Tibial nerve (tissue), 4 donors: ENCODE measurements at regions not wholly inside any gene's neighbourhood (a gene's known extent, or its start where the extent isn't known, plus 50 kb on each side); places are given as distances from the start of the nearest gene placed in this dataset.

ENCODE experiments used
- DNase-seq, 2 donors: peaks; one replicate each; pipeline ENCODE4 v3.0.0-alpha.2; 2019; ENCODE audit warnings: low spot score in 2 of 2
- H3K27ac ChIP-seq, 4 donors: fragments of 200-600 bp; sonication (generic) in 3 of 4; one replicate each; pipeline ENCODE4 v1.5.1; 2017 to 2019; ENCODE audit warnings: mild to moderate bottlenecking in 1 of 4
- H3K27me3 ChIP-seq, 2 donors: fragments of 200-600 bp; sonication (generic) in 1 of 2; one replicate each; pipeline versions ENCODE4 v1.5.1 to v1.6.0; 2017 to 2019
- H3K36me3 ChIP-seq, 3 donors: fragments of 200-600 bp; sonication (generic); one replicate each; pipeline ENCODE4 v1.5.1; 2018 to 2019
- H3K4me1 ChIP-seq, 4 donors: fragments of 200-600 bp; sonication (generic) in 3 of 4; one replicate each; pipeline ENCODE4 v1.5.1; 2017 to 2019
- H3K4me3 ChIP-seq, 4 donors: fragments of 200-600 bp; sonication (generic) in 3 of 4; one replicate each; pipeline ENCODE4 v1.5.1; 2017 to 2019; ENCODE audit warnings: mild to moderate bottlenecking in 1 of 4, moderate library complexity in 1 of 4
- H3K9me3 ChIP-seq, 4 donors: fragments of 200-600 bp; sonication (generic) in 3 of 4; one replicate each; pipeline ENCODE4 v1.5.1; 2017 to 2019
- CTCF ChIP-seq, 5 experiments: fragments of 200-600 bp in 3 of 5; fragments of 450-650 bp in 2 of 5; sonication (generic) in 3 of 5; IDR thresholded peaks; one replicate each; pipeline ENCODE4 v1.5.1; 2016 to 2019; ENCODE audit warnings: antibody characterized with exemption in 5 of 5, mild to moderate bottlenecking in 3 of 5, moderate library complexity in 2 of 5
- EP300 ChIP-seq, 2 donors: sonication (generic); formaldehyde crosslinking; IDR thresholded peaks; one replicate each; pipeline ENCODE4 v1.6.1; 2017; ENCODE audit warnings: antibody characterized with exemption in 2 of 2, mild to moderate bottlenecking in 1 of 2
- POLR2A ChIP-seq, 2 donors: fragments of 450-650 bp; IDR thresholded peaks; one replicate each; pipeline ENCODE4 v1.6.1; 2017; ENCODE audit warnings: antibody characterized with exemption in 2 of 2, mild to moderate bottlenecking in 2 of 2, moderate library complexity in 2 of 2
- WGBS, 2 donors: methylation state at CpG; one replicate each; pipeline ENCODE4 v1.1.5; 2018; 5-methylcytosine and 5-hydroxymethylcytosine counted together

- Histone ChIP-seq H3K9me3 (no peaks in the 10 kb centered on the region), H3K27me3 (no peaks in the 10 kb centered on the region), H3K4me3 (no peak overlapping the region), H3K4me1 (no peaks in the 10 kb centered on the region), H3K27ac (no peak overlapping the region), H3K36me3 (no peaks in the 10 kb centered on the region)
- TF ChIP-seq EP300 (IDR thresholded peaks at IDR 0.05), result no peak
- no peak for TF ChIP-seq CTCF (IDR thresholded peaks at IDR 0.05)
- no peak for TF ChIP-seq POLR2A (IDR thresholded peaks at IDR 0.05)
- WGBS, 2 donors, result 95 to 98% methylated on average over 1 of the region's 1 CpG
- no peak for DNase-seq
These were observed 421.5 kb upstream of the CDH10 start for GRCh38 chr5:25066239-25066638.

- WGBS, 2 donors, result 79 to 83% methylated on average over 5 of the region's 5 CpGs
- Histone ChIP-seq H3K4me3 (no peak overlapping the region), H3K27ac (no peak overlapping the region), H3K27me3 (no peaks in the 10 kb centered on the region), H3K4me1 (no peaks in the 10 kb centered on the region), H3K9me3 (no peaks in the 10 kb centered on the region), H3K36me3 (no peaks in the 10 kb centered on the region)
- no peak for DNase-seq
- TF ChIP-seq EP300 (IDR thresholded peaks at IDR 0.05), result no peak
- no peak for TF ChIP-seq POLR2A (IDR thresholded peaks at IDR 0.05)
- TF ChIP-seq CTCF (IDR thresholded peaks at IDR 0.05), result no peak
These were observed 419.5 kb upstream of the CDH10 start for GRCh38 chr5:25064306-25064705.

GRCh38 chr5:25060575-25060974, 415.8 kb upstream of the CDH10 start:
- 77 to 79% methylated on average over 2 of the region's 2 CpGs for WGBS, 2 donors
- no peaks in the 10 kb centered on the region for H3K4me1 ChIP-seq
- TF ChIP-seq CTCF (IDR thresholded peaks at IDR 0.05), result no peak
- no peak for TF ChIP-seq EP300 (IDR thresholded peaks at IDR 0.05)
- TF ChIP-seq POLR2A (IDR thresholded peaks at IDR 0.05), result no peak
- DNase-seq, result no peak
- no peak overlapping the region for H3K4me3 ChIP-seq
- no peaks in the 10 kb centered on the region for H3K27me3 ChIP-seq
- H3K36me3 ChIP-seq, result no peaks in the 10 kb centered on the region
- no peak overlapping the region for H3K27ac ChIP-seq
- no peaks in the 10 kb centered on the region for H3K9me3 ChIP-seq

GRCh38 chr5:25056836-25057235, 412.1 kb upstream of the CDH10 start:
- Histone ChIP-seq H3K9me3 (no peaks in the 10 kb centered on the region), H3K4me1 (no peaks in the 10 kb centered on the region), H3K27ac (no peak overlapping the region), H3K27me3 (no peaks in the 10 kb centered on the region), H3K4me3 (no peak overlapping the region), H3K36me3 (no peaks in the 10 kb centered on the region)
- TF ChIP-seq CTCF (IDR thresholded peaks at IDR 0.05), result no peak
- TF ChIP-seq POLR2A (IDR thresholded peaks at IDR 0.05), result no peak
- no peak for TF ChIP-seq EP300 (IDR thresholded peaks at IDR 0.05)
- no peak for DNase-seq

GRCh38 chr5:25033658-25034057, 388.9 kb upstream of the CDH10 start:
- TF ChIP-seq EP300 (IDR thresholded peaks at IDR 0.05) (no peak), POLR2A (IDR thresholded peaks at IDR 0.05) (no peak), CTCF (IDR thresholded peaks at IDR 0.05) (no peak)
- 71 to 78% methylated on average over 3 of the region's 3 CpGs for WGBS, 2 donors
- DNase-seq, result no peak
- Histone ChIP-seq H3K27me3 (no peaks in the 10 kb centered on the region), H3K4me3 (no peak overlapping the region), H3K9me3 (peaks cover 0 to 6% (median 0%) of the 10 kb centered on the region in 4 donors), H3K4me1 (no peaks in the 10 kb centered on the region), H3K27ac (no peak overlapping the region), H3K36me3 (no peaks in the 10 kb centered on the region)
